Fibroblast of mammary gland (primary cell): ENCODE measurements at regions not wholly inside any gene's neighbourhood (a gene's known extent, or its start where the extent isn't known, plus 50 kb on each side); places are given as distances from the start of the nearest gene placed in this dataset.
"Not testable (repeated sequence)": the region's sequence is repeated elsewhere in the genome, so short reads cannot be mapped to it uniquely, and the experiment has no call there.

Source experiments
- DNase-seq: peaks from one replicate; pipeline ENCODE4 v3.0.0-alpha.2; 2010; ENCODE audit warnings: low read depth
- H3K4me3 ChIP-seq: 2 replicates; pipeline ENCODE4 v1.5.1; 2011; ENCODE audit warnings: low read depth, mild to moderate bottlenecking, low read length, moderate library complexity; ENCODE audit not compliant: control insufficient read depth
- CTCF ChIP-seq: conservative IDR thresholded peaks from 2 replicates; pipeline ENCODE4 v1.5.1; 2011; ENCODE audit warnings: low read depth, low read length, inconsistent platforms; ENCODE audit not compliant: control insufficient read depth, insufficient read depth

GRCh38 chr4:131764730-131765129 is 1384.4 kb upstream of the PCDH10 start:
- no peak for DNase-seq
- TF ChIP-seq CTCF = no peak
- H3K4me3 ChIP-seq = no peak overlapping the region

- peak; percentile 95 for DNase-seq
- not testable (repeated sequence) for H3K4me3 ChIP-seq
These were observed 1374.7 kb upstream of the PCDH10 start for GRCh38 chr4:131774382-131774781.

GRCh38 chr4:131810565-131810964 is 1338.5 kb upstream of the PCDH10 start:
- H3K4me3 ChIP-seq, DNase-seq: not testable (repeated sequence)
